A549 (cell line): ENCODE measurements at regions not wholly inside any gene's neighbourhood (a gene's known extent, or its start where the extent isn't known, plus 50 kb on each side); places are given as distances from the start of the nearest gene placed in this dataset.

Source experiments
- EP300 ChIP-seq, 2 experiments: fragments of >200 bp; sonication (Bioruptor Twin); formaldehyde crosslinking; IDR thresholded peaks; 2 replicates in 1 of 2; 3 replicates in 1 of 2; pipeline ENCODE4 v1.6.1; 2016 to 2017
- TF ChIP-seq, protein P1 (sequence below): IDR thresholded peaks from 2 replicates; pipeline ENCODE4 v1.6.1; 2012

DNA sequence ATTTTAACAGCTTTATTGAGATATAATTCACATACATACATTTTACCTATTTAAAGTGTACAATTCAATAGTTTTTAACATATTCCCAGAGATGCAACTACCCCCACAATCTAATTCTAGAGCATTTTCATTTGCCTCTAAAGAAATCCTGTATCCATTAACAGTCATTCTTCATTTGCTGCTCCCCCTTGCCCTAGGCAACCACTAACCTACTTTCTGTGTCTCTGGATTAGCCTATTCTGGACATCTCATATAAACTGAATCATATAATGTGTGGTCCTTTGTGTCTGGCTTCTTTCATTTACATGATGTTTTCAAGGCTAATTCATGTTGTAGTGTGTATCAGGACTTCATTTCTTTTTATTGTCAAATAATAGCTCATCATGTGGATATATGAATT lies 105.1 kb upstream of the GRPR start:
- TF ChIP-seq, protein P1, sequence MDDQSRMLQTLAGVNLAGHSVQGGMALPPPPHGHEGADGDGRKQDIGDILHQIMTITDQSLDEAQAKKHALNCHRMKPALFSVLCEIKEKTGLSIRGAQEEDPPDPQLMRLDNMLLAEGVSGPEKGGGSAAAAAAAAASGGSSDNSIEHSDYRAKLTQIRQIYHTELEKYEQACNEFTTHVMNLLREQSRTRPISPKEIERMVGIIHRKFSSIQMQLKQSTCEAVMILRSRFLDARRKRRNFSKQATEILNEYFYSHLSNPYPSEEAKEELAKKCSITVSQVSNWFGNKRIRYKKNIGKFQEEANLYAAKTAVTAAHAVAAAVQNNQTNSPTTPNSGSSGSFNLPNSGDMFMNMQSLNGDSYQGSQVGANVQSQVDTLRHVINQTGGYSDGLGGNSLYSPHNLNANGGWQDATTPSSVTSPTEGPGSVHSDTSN: no peak
- TF ChIP-seq EP300 (IDR thresholded peaks at IDR 0.05): no peak
